ENCODE measurements at regions not wholly inside any gene's neighbourhood (a gene's known extent, or its start where the extent isn't known, plus 50 kb on each side); places are given as distances from the start of the nearest gene placed in this dataset.
A peak's percentile ranks its signal among the peaks of the same experiment; 100 is the strongest.

- H3K4me2 ChIP-seq (ENCODE audit: insufficient read depth, low read length): no peak overlapping the region
- H3K79me2 ChIP-seq (ENCODE audit: insufficient read depth, low read length): no peaks in the 10 kb centered on the region
- no peaks in the 10 kb centered on the region for H3K4me1 ChIP-seq (ENCODE audit: insufficient read depth, low read length)
- no peak for TF ChIP-seq CTCF (IDR thresholded peaks at IDR 0.05; ENCODE audit: extremely low read depth, low read depth, low read length)
- no peaks in the 10 kb centered on the region for H4K20me1 ChIP-seq (ENCODE audit: insufficient read depth, low read length)
- H3K9me3 ChIP-seq (ENCODE audit: low read depth, low read length): no peaks in the 10 kb centered on the region
- no peak overlapping the region for H3K27ac ChIP-seq (ENCODE audit: low read depth, low read length)
- H3K36me3 ChIP-seq (ENCODE audit: insufficient read depth, low read length): no peaks in the 10 kb centered on the region
- H3K4me3 ChIP-seq (ENCODE audit: insufficient read depth, low read length): no peak overlapping the region
- H3K27me3 ChIP-seq (ENCODE audit: insufficient read depth, low read length): no peaks in the 10 kb centered on the region
- H2AFZ ChIP-seq (ENCODE audit: low read length): no peak overlapping the region
- DNase-seq (ENCODE audit: insufficient read length, low spot score, missing footprints): no peak
Measured at GRCh38 chr11:112457532-112457931, 196.9 kb upstream of the PLET1 start.

- no peak for TF ChIP-seq CTCF (IDR thresholded peaks at IDR 0.05; ENCODE audit: extremely low read depth, low read depth, low read length)
Measured at GRCh38 chr11:112459001-112459400, 198.3 kb upstream of the PLET1 start.

GRCh38 chr11:112460141-112460540 lies 199.5 kb upstream of the PLET1 start:
- Histone ChIP-seq H2AFZ (ENCODE audit: low read length) (no peak overlapping the region), H3K4me3 (ENCODE audit: insufficient read depth, low read length) (no peak overlapping the region), H3K4me1 (ENCODE audit: insufficient read depth, low read length) (no peaks in the 10 kb centered on the region), H4K20me1 (ENCODE audit: insufficient read depth, low read length) (no peaks in the 10 kb centered on the region), H3K4me2 (ENCODE audit: insufficient read depth, low read length) (no peak overlapping the region), H3K27ac (ENCODE audit: low read depth, low read length) (no peak overlapping the region), H3K79me2 (ENCODE audit: insufficient read depth, low read length) (no peaks in the 10 kb centered on the region), H3K27me3 (ENCODE audit: insufficient read depth, low read length) (no peaks in the 10 kb centered on the region), H3K36me3 (ENCODE audit: insufficient read depth, low read length) (no peaks in the 10 kb centered on the region), H3K9me3 (ENCODE audit: low read depth, low read length) (no peaks in the 10 kb centered on the region)
- no peak for DNase-seq (ENCODE audit: insufficient read length, low spot score, missing footprints)
- no peak for TF ChIP-seq CTCF (IDR thresholded peaks at IDR 0.05; ENCODE audit: extremely low read depth, low read depth, low read length)

More at GRCh38 chr11:112459001-112459400, 198.3 kb upstream of the PLET1 start:
- no peaks in the 10 kb centered on the region for H3K79me2 ChIP-seq (ENCODE audit: insufficient read depth, low read length)
- DNase-seq (ENCODE audit: insufficient read length, low spot score, missing footprints): peak; percentile 46
- no peaks in the 10 kb centered on the region for H3K9me3 ChIP-seq (ENCODE audit: low read depth, low read length)
- H2AFZ ChIP-seq (ENCODE audit: low read length): peak overlapping the region; percentile 52
- no peaks in the 10 kb centered on the region for H3K4me1 ChIP-seq (ENCODE audit: insufficient read depth, low read length)
- no peaks in the 10 kb centered on the region for H3K36me3 ChIP-seq (ENCODE audit: insufficient read depth, low read length)
- H3K4me3 ChIP-seq (ENCODE audit: insufficient read depth, low read length): peak overlapping the region; percentile 58
- H4K20me1 ChIP-seq (ENCODE audit: insufficient read depth, low read length): no peaks in the 10 kb centered on the region
- H3K4me2 ChIP-seq (ENCODE audit: insufficient read depth, low read length): peak overlapping the region; percentile 47
- no peaks in the 10 kb centered on the region for H3K27me3 ChIP-seq (ENCODE audit: insufficient read depth, low read length)
- no peak overlapping the region for H3K27ac ChIP-seq (ENCODE audit: low read depth, low read length)

GRCh38 chr11:112464949-112465348 lies 204.3 kb upstream of the PLET1 start:
- DNase-seq (ENCODE audit: insufficient read length, low spot score, missing footprints): no peak
- no peaks in the 10 kb centered on the region for H4K20me1 ChIP-seq (ENCODE audit: insufficient read depth, low read length)
- no peaks in the 10 kb centered on the region for H3K79me2 ChIP-seq (ENCODE audit: insufficient read depth, low read length)
- H3K27ac ChIP-seq (ENCODE audit: low read depth, low read length): no peak overlapping the region
- H3K27me3 ChIP-seq (ENCODE audit: insufficient read depth, low read length): no peaks in the 10 kb centered on the region
- TF ChIP-seq CTCF (IDR thresholded peaks at IDR 0.05; ENCODE audit: extremely low read depth, low read depth, low read length): no peak
- no peak overlapping the region for H3K4me3 ChIP-seq (ENCODE audit: insufficient read depth, low read length)
- no peaks in the 10 kb centered on the region for H3K36me3 ChIP-seq (ENCODE audit: insufficient read depth, low read length)
- H3K9me3 ChIP-seq (ENCODE audit: low read depth, low read length): no peaks in the 10 kb centered on the region
- no peak overlapping the region for H3K4me2 ChIP-seq (ENCODE audit: insufficient read depth, low read length)
- peaks cover 3% of the 10 kb centered on the region for H3K4me1 ChIP-seq (ENCODE audit: insufficient read depth, low read length)
- no peak overlapping the region for H2AFZ ChIP-seq (ENCODE audit: low read length)

Data from osteoblast (primary cell).